ENCODE measurements at regions not wholly inside any gene's neighbourhood (a gene's known extent, or its start where the extent isn't known, plus 50 kb on each side); places are given as distances from the start of the nearest gene placed in this dataset.

GRCh38 chr1:232194424-232194823 lies 435.5 kb downstream of the SIPA1L2 start:
- peaks cover 0 to 48% (median 33%) of the 10 kb centered on the region in 3 experiments; a peak in 5 of 7 replicates for H3K36me3 Mint-ChIP-seq (ENCODE audit: insufficient read depth in 1 of 3, low read depth in 3 of 3)
- no peak overlapping the region for H3K4ac ChIP-seq (ENCODE audit: low read depth, low read length)
- peaks cover 0 to 3% of the 10 kb centered on the region in 2 experiments; a peak in 3 of 5 replicates for H3K9me3 Mint-ChIP-seq
- no peak overlapping the region for H3K23ac ChIP-seq (ENCODE audit: insufficient read length, low read depth, low read length)
- H3K27ac Mint-ChIP-seq = no peak overlapping the region
- WGBS (ENCODE audit: extremely low coverage, insufficient read length, low lambda C conversion rate) = no CpG with 5 or more reads among the region's 1 CpG
- no peaks in the 10 kb centered on the region for H3K27me3 Mint-ChIP-seq (ENCODE audit: low read depth)
- H4K20me1 ChIP-seq (ENCODE audit: control insufficient read depth, insufficient read depth, insufficient read length) = peaks cover 2% of the 10 kb centered on the region
- no peak overlapping the region for H3T11ph ChIP-seq (ENCODE audit: low read length)
- no peaks in the 10 kb centered on the region for H3K9me3 ChIP-seq (ENCODE audit: control insufficient read depth, low read depth, low read length)
- no peak for TF ChIP-seq CTCF (conservative IDR thresholded peaks at IDR 0.05)
- no peak overlapping the region for H2BK12ac ChIP-seq (ENCODE audit: insufficient read length, low read depth, low read length)
- H4K91ac ChIP-seq (ENCODE audit: insufficient read length, low read depth, low read length) = no peak overlapping the region
- no peak overlapping the region for H4K5ac ChIP-seq (ENCODE audit: insufficient read length, low read depth, low read length)
- H3K79me1 ChIP-seq (ENCODE audit: insufficient read depth, low read depth, low read length, poor library complexity, severe bottlenecking) = no peaks in the 10 kb centered on the region
- H3K4me3 Mint-ChIP-seq = no peak overlapping the region
- H3K27me3 ChIP-seq (ENCODE audit: insufficient read depth, low read length) = no peaks in the 10 kb centered on the region; the same call in 1 of the 2 replicates
- H2AK5ac ChIP-seq (ENCODE audit: insufficient read length, low read length) = no peak overlapping the region
- no peak overlapping the region for H3K14ac ChIP-seq (ENCODE audit: insufficient read depth, low read length)
- H3K79me2 ChIP-seq (ENCODE audit: insufficient read depth, low read length) = no peaks in the 10 kb centered on the region
- H2BK15ac ChIP-seq (ENCODE audit: low read depth, low read length) = no peak overlapping the region
- no peak overlapping the region for H4K8ac ChIP-seq (replicated peaks; ENCODE audit: insufficient read length, low read depth, low read length)
- H3K18ac ChIP-seq (ENCODE audit: insufficient read length, low read depth, low read length) = no peak overlapping the region
- no peaks in the 10 kb centered on the region; the same call in 1 of the 2 replicates for H3K4me1 ChIP-seq (ENCODE audit: insufficient read depth, low read length)
- H2BK120ac ChIP-seq (ENCODE audit: low read depth, low read length, poor library complexity, severe bottlenecking) = no peak overlapping the region
- H3K23me2 ChIP-seq (ENCODE audit: insufficient read length, low read depth, low read length, poor library complexity, severe bottlenecking) = no peaks in the 10 kb centered on the region
- no peak overlapping the region for H3K4me2 ChIP-seq (ENCODE audit: insufficient read depth, insufficient read length, low read length)
- H3K27ac ChIP-seq (ENCODE audit: insufficient read length, low read depth, low read length) = no peak overlapping the region
- H3K4me1 Mint-ChIP-seq = peaks cover 5 to 15% of the 10 kb centered on the region in 2 experiments
- H2BK5ac ChIP-seq (ENCODE audit: insufficient read length, low read length) = no peak overlapping the region
- DNase-seq = no peak
- no peak overlapping the region for H3K56ac ChIP-seq (ENCODE audit: insufficient read length, low read depth, low read length)
- H2BK20ac ChIP-seq (ENCODE audit: low read depth, low read length, poor library complexity, severe bottlenecking) = no peak overlapping the region
- no peak overlapping the region for H2AFZ ChIP-seq (ENCODE audit: low read length)
- no peak overlapping the region for H3K9ac ChIP-seq (ENCODE audit: extremely low read depth, insufficient read length, low read length)
